Ishikawa (cell line): ENCODE measurements at regions not wholly inside any gene's neighbourhood (a gene's known extent, or its start where the extent isn't known, plus 50 kb on each side); places are given as distances from the start of the nearest gene placed in this dataset.

ENCODE experiments used
- EGR1 ChIP-seq: IDR thresholded peaks from 2 replicates; pipeline ENCODE4 v1.6.1; 2012
- EP300 ChIP-seq: IDR thresholded peaks from 2 replicates; pipeline ENCODE4 v1.6.1; 2012; ENCODE audit warnings: borderline replicate concordance
- TAF1 ChIP-seq: IDR thresholded peaks from 2 replicates; pipeline ENCODE4 v1.6.1; 2012; ENCODE audit warnings: low read depth, mild to moderate bottlenecking
- TCF12 ChIP-seq: IDR thresholded peaks from 2 replicates; pipeline ENCODE4 v1.6.1; 2012; ENCODE audit warnings: low read depth
- YY1 ChIP-seq: IDR thresholded peaks from 2 replicates; pipeline ENCODE4 v1.6.1; 2012; ENCODE audit warnings: low read depth
- TF ChIP-seq, protein P1 (sequence below): IDR thresholded peaks from 2 replicates; pipeline ENCODE4 v1.6.1; 2012; ENCODE audit warnings: low read depth, mild to moderate bottlenecking
- TF ChIP-seq, protein P2 (sequence below): IDR thresholded peaks from 2 replicates; pipeline ENCODE4 v1.6.1; 2012

DNA sequence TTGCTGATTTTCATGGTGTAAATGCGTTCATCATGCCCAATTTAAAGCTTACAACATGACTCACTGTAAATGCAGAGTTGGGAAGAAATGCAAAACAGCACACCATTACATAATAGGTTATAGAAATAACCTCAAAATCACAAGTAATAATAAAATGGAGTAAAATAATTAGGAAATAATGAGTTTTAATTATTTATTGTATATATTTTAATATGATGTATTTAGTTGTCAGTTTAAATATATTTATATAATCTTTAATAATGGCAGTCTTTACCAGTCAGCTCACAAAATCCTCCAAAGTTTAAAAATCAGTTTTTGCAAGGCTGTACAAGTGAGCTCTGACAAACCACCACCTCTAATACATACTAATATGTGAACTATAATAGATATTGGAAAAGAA is 180.2 kb downstream of the RND3 start:
- no peak for TF ChIP-seq YY1
- TF ChIP-seq, protein P1, sequence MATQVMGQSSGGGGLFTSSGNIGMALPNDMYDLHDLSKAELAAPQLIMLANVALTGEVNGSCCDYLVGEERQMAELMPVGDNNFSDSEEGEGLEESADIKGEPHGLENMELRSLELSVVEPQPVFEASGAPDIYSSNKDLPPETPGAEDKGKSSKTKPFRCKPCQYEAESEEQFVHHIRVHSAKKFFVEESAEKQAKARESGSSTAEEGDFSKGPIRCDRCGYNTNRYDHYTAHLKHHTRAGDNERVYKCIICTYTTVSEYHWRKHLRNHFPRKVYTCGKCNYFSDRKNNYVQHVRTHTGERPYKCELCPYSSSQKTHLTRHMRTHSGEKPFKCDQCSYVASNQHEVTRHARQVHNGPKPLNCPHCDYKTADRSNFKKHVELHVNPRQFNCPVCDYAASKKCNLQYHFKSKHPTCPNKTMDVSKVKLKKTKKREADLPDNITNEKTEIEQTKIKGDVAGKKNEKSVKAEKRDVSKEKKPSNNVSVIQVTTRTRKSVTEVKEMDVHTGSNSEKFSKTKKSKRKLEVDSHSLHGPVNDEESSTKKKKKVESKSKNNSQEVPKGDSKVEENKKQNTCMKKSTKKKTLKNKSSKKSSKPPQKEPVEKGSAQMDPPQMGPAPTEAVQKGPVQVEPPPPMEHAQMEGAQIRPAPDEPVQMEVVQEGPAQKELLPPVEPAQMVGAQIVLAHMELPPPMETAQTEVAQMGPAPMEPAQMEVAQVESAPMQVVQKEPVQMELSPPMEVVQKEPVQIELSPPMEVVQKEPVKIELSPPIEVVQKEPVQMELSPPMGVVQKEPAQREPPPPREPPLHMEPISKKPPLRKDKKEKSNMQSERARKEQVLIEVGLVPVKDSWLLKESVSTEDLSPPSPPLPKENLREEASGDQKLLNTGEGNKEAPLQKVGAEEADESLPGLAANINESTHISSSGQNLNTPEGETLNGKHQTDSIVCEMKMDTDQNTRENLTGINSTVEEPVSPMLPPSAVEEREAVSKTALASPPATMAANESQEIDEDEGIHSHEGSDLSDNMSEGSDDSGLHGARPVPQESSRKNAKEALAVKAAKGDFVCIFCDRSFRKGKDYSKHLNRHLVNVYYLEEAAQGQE: no peak
- no peak for TF ChIP-seq TAF1
- no peak for TF ChIP-seq EP300
- no peak for TF ChIP-seq TCF12
- TF ChIP-seq EGR1: no peak
- TF ChIP-seq, protein P2, sequence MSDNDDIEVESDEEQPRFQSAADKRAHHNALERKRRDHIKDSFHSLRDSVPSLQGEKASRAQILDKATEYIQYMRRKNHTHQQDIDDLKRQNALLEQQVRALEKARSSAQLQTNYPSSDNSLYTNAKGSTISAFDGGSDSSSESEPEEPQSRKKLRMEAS: no peak
